HepG2 (cell line): ENCODE measurements at regions not wholly inside any gene's neighbourhood (a gene's known extent, or its start where the extent isn't known, plus 50 kb on each side); places are given as distances from the start of the nearest gene placed in this dataset.

Experiments
- ATAC-seq: fragments of 200-7000 bp; cut with Tn5 transposase; 3 replicates; pipeline ENCODE4 v1.9.1; 2020; ENCODE audit warnings: mild to moderate bottlenecking, moderate library complexity
- BruUV-seq: library from RNA; stranded (reverse); fragments of 400-500 nt; replicated peaks from 2 replicates; lab custom pipeline; 2021; lab: Mats Ljungman, UMichigan
- CTCF ChIA-PET: fragments of 300-600 bp; formaldehyde crosslinking; extraction: SDS; loops from one replicate; lab custom pipeline; 2021; ENCODE audit warnings: low total read pairs, inconsistent platforms, low intra/inter-chr PET ratio; lab: Yijun Ruan, JAX
- POLR2A ChIA-PET: fragments of 350-600 bp; sonication (Branson Sonifier 250); formaldehyde crosslinking; loops from one replicate; lab custom pipeline; 2020; ENCODE audit warnings: antibody characterized with exemption, inconsistent platforms; lab: Yijun Ruan, JAX
- DNase-seq: peaks from one replicate; pipeline ENCODE4 v3.0.0-alpha.2; 2015; ENCODE audit warnings: low spot score
- FAIRE-seq: peaks from 3 replicates; lab custom pipeline; 2011; peaks lifted over from hg19 to GRCh38; lab: Jason Lieb, UNC
- H2AFZ ChIP-seq: one replicate; pipeline ENCODE4 v1.6.1; 2011; ENCODE audit warnings: low read length, inconsistent platforms
- H3K27ac ChIP-seq: fragments of 300-600 bp; 3 replicates; pipeline ENCODE4 v1.8.0; 2011; ENCODE audit warnings: mixed run types, mild to moderate bottlenecking, mixed read lengths, low read length, inconsistent platforms; ENCODE audit not compliant: insufficient read depth; ENCODE audit errors: extremely low read length
- H3K27me3 ChIP-seq, 2 experiments: fragments of 200-600 bp in 1 of 2; 2 replicates in 1 of 2; 3 replicates in 1 of 2; pipeline versions ENCODE4 v1.6.0 to v1.8.0; 2011; ENCODE audit warnings: low read length in 2 of 2, mild to moderate bottlenecking in 2 of 2, moderate library complexity in 2 of 2, inconsistent platforms in 1 of 2; ENCODE audit not compliant: insufficient read depth in 2 of 2, control insufficient read depth in 1 of 2
- H3K36me3 ChIP-seq, 2 experiments: fragments of 200-600 bp in 1 of 2; replicated peaks in 1 of 2; 2 replicates in 1 of 2; 3 replicates in 1 of 2; pipeline versions ENCODE4 v1.5.1 to v1.8.0; 2011; ENCODE audit warnings: low read length in 2 of 2, inconsistent platforms in 1 of 2; ENCODE audit not compliant: insufficient read depth in 2 of 2, control insufficient read depth in 1 of 2
- H3K4me1 ChIP-seq: 2 replicates; pipeline ENCODE4 v1.5.1; 2012; ENCODE audit warnings: low read length, inconsistent platforms; ENCODE audit not compliant: insufficient read depth
- H3K4me2 ChIP-seq: 2 replicates; pipeline ENCODE4 v1.6.0; 2011; ENCODE audit warnings: low read depth, low read length, inconsistent platforms
- H3K4me3 ChIP-seq, 3 experiments: fragments of 200-600 bp in 1 of 3; sonication (generic), shearing (Covaris generic) in 1 of 3; replicated peaks in 1 of 3; 2 replicates each; pipeline ENCODE4 v1.5.1; 2011 to 2016; ENCODE audit warnings: low read length in 3 of 3, inconsistent platforms in 2 of 3, low read depth in 2 of 3, mild to moderate bottlenecking in 2 of 3, control low read depth in 1 of 3, mixed read lengths in 1 of 3; ENCODE audit not compliant: insufficient read depth in 1 of 3
- H3K79me2 ChIP-seq: one replicate; pipeline ENCODE4 v1.6.1; 2011; ENCODE audit warnings: low read length, inconsistent platforms; ENCODE audit not compliant: insufficient read depth
- H3K9ac ChIP-seq: 2 replicates; pipeline ENCODE4 v1.6.0; 2011; ENCODE audit warnings: mild to moderate bottlenecking, low read depth, low read length, inconsistent platforms; ENCODE audit not compliant: insufficient read depth
- H3K9me3 ChIP-seq: 2 replicates; pipeline ENCODE4 v1.5.1; 2012; ENCODE audit warnings: mild to moderate bottlenecking, low read length
- H4K20me1 ChIP-seq: 2 replicates; pipeline ENCODE4 v1.6.0; 2011; ENCODE audit warnings: inconsistent platforms, mild to moderate bottlenecking, low read length, moderate library complexity; ENCODE audit not compliant: insufficient read depth
- HNF4A ChIP-seq: sonication (generic); formaldehyde crosslinking; IDR thresholded peaks from 2 replicates; pipeline ENCODE4 v1.4.0; 2020; ENCODE audit warnings: missing genetic modification reagents
- HOXA5 ChIP-seq: sonication (generic); formaldehyde crosslinking; IDR thresholded peaks from 2 replicates; pipeline ENCODE4 v1.4.0; 2020; ENCODE audit warnings: missing genetic modification reagents
- SALL2 ChIP-seq: sonication (generic); formaldehyde crosslinking; IDR thresholded peaks from 2 replicates; pipeline ENCODE4 v1.8.1; 2023; ENCODE audit warnings: mild to moderate bottlenecking, missing genetic modification reagents, inconsistent platforms
- ZFX ChIP-seq: sonication (generic); formaldehyde crosslinking; IDR thresholded peaks from 2 replicates; pipeline ENCODE4 v1.4.0; 2020; ENCODE audit warnings: mild to moderate bottlenecking, low read depth, missing genetic modification reagents, moderate library complexity
- ZNF629 ChIP-seq: sonication (generic); formaldehyde crosslinking; conservative IDR thresholded peaks from 2 replicates; pipeline ENCODE4 v1.5.0; 2020; ENCODE audit warnings: missing genetic modification reagents
- in situ Hi-C: cut with HindIII; loops from 2 replicates; pipeline ENCODE4 v1.10.0; 2017; ENCODE audit warnings: low pct_unique_long_range_greater_than_20kb; ENCODE audit not compliant: extremely low pct_ligation_motif_present
- intact Hi-C: fragments of 100-400 bp; cut with micrococcal nuclease; formaldehyde crosslinking; loops from one replicate; pipeline ENCODE4 v1.10.0; 2022; ENCODE audit not compliant: unreplicated experiment
- TF ChIP-seq, protein P1 (sequence below): sonication (generic); formaldehyde crosslinking; IDR thresholded peaks from 2 replicates; pipeline ENCODE4 v1.4.0; 2020; ENCODE audit warnings: missing genetic modification reagents
- TF ChIP-seq, protein P2 (sequence below): sonication (generic); formaldehyde crosslinking; IDR thresholded peaks from 2 replicates; pipeline ENCODE4 v1.9.0; 2022; ENCODE audit warnings: low read depth, missing genetic modification reagents
- TF ChIP-seq, protein P3 (sequence below): sonication (generic); formaldehyde crosslinking; conservative IDR thresholded peaks from 2 replicates; pipeline ENCODE4 v1.8.0; 2022; ENCODE audit warnings: mild to moderate bottlenecking, moderate library complexity, missing genetic modification reagents
- TF ChIP-seq, protein P4 (sequence below): sonication (generic); formaldehyde crosslinking; IDR thresholded peaks from 2 replicates; pipeline ENCODE4 v1.4.0; 2020; ENCODE audit warnings: missing genetic modification reagents, borderline replicate concordance
- TF ChIP-seq, protein P5 (sequence below): IDR thresholded peaks from 2 replicates; pipeline ENCODE4 v1.6.1; 2016; ENCODE audit warnings: mild to moderate bottlenecking

DNA sequence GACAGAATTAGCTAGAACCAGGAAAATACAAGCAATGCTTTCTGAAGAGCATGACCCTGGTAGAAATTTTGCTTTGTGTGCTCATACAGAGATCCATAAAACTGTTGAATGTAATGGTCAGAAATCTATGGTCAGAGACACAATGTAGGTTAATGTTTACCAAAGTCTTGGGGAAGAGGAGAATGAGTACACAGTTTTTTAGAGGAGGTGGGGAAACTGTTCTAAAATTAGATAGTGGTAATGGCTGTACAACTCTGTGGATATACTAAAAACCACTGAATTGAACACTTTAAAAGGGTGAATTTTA lies 109.5 kb upstream of the ARHGAP5 start:
- H3K79me2 ChIP-seq: no peaks in the 10 kb centered on the region
- CTCF ChIA-PET: interaction anchor here (1.1 kb wide), 1 partner anchor 41 kb away, joined by 5 read pairs; no protein-coding TSS in a partner anchor
- H3K27me3 ChIP-seq: no peaks in the 10 kb centered on the region
- POLR2A ChIA-PET: interaction anchor here (1.0 kb wide), 1 partner anchor 26 kb away, joined by 4 read pairs; no protein-coding TSS in a partner anchor
- peaks cover 53% of the 10 kb centered on the region for H3K4me1 ChIP-seq
- peak overlapping the region; percentile 18 for H3K9ac ChIP-seq
- H4K20me1 ChIP-seq: no peaks in the 10 kb centered on the region
- peak overlapping the region; percentile 3 for H3K27ac ChIP-seq
- peak overlapping the region; percentile 7 for H2AFZ ChIP-seq
- intact Hi-C loops: loop anchor here (2.0 kb wide), 2 partner anchors 23 to 39 kb away; no protein-coding TSS in a partner anchor
- ATAC-seq (peak; percentile 32), FAIRE-seq (no peak), DNase-seq (peak; percentile 75)
- peak overlapping the region; percentile 65 for H3K4me2 ChIP-seq
- in situ Hi-C loops: no loop called here
- peak overlapping the region in 2 of 3 experiments; percentile 1 to 20; a peak in 2 of 6 replicates for H3K4me3 ChIP-seq
- no peaks in the 10 kb centered on the region for H3K36me3 ChIP-seq
- no TSS peak for BruUV-seq
- peaks cover 12% of the 10 kb centered on the region for H3K9me3 ChIP-seq
- TF ChIP-seq SALL2 (CRISPR knock-in tag): no peak
- TF ChIP-seq HNF4A (CRISPR knock-in tag): 0 out of 2 replicates have a peak, but pooled peaks have one; percentile 9
- TF ChIP-seq, protein P1, sequence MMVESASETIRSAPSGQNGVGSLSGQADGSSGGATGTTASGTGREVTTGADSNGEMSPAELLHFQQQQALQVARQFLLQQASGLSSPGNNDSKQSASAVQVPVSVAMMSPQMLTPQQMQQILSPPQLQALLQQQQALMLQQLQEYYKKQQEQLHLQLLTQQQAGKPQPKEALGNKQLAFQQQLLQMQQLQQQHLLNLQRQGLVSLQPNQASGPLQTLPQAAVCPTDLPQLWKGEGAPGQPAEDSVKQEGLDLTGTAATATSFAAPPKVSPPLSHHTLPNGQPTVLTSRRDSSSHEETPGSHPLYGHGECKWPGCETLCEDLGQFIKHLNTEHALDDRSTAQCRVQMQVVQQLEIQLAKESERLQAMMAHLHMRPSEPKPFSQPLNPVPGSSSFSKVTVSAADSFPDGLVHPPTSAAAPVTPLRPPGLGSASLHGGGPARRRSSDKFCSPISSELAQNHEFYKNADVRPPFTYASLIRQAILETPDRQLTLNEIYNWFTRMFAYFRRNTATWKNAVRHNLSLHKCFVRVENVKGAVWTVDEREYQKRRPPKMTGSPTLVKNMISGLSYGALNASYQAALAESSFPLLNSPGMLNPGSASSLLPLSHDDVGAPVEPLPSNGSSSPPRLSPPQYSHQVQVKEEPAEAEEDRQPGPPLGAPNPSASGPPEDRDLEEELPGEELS (CRISPR knock-in tag): peak; percentile 30; the same call in 1 of the 2 replicates
- TF ChIP-seq, protein P2, sequence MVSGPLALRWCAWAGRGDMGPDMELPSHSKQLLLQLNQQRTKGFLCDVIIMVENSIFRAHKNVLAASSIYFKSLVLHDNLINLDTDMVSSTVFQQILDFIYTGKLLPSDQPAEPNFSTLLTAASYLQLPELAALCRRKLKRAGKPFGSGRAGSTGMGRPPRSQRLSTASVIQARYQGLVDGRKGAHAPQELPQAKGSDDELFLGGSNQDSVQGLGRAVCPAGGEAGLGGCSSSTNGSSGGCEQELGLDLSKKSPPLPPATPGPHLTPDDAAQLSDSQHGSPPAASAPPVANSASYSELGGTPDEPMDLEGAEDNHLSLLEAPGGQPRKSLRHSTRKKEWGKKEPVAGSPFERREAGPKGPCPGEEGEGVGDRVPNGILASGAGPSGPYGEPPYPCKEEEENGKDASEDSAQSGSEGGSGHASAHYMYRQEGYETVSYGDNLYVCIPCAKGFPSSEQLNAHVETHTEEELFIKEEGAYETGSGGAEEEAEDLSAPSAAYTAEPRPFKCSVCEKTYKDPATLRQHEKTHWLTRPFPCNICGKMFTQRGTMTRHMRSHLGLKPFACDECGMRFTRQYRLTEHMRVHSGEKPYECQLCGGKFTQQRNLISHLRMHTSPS (CRISPR knock-in tag): no peak
- TF ChIP-seq, protein P3, sequence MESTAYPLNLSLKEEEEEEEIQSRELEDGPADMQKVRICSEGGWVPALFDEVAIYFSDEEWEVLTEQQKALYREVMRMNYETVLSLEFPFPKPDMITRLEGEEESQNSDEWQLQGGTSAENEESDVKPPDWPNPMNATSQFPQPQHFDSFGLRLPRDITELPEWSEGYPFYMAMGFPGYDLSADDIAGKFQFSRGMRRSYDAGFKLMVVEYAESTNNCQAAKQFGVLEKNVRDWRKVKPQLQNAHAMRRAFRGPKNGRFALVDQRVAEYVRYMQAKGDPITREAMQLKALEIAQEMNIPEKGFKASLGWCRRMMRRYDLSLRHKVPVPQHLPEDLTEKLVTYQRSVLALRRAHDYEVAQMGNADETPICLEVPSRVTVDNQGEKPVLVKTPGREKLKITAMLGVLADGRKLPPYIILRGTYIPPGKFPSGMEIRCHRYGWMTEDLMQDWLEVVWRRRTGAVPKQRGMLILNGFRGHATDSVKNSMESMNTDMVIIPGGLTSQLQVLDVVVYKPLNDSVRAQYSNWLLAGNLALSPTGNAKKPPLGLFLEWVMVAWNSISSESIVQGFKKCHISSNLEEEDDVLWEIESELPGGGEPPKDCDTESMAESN: no peak
- no peak for TF ChIP-seq ZNF629 (CRISPR knock-in tag)
- TF ChIP-seq, protein P4, sequence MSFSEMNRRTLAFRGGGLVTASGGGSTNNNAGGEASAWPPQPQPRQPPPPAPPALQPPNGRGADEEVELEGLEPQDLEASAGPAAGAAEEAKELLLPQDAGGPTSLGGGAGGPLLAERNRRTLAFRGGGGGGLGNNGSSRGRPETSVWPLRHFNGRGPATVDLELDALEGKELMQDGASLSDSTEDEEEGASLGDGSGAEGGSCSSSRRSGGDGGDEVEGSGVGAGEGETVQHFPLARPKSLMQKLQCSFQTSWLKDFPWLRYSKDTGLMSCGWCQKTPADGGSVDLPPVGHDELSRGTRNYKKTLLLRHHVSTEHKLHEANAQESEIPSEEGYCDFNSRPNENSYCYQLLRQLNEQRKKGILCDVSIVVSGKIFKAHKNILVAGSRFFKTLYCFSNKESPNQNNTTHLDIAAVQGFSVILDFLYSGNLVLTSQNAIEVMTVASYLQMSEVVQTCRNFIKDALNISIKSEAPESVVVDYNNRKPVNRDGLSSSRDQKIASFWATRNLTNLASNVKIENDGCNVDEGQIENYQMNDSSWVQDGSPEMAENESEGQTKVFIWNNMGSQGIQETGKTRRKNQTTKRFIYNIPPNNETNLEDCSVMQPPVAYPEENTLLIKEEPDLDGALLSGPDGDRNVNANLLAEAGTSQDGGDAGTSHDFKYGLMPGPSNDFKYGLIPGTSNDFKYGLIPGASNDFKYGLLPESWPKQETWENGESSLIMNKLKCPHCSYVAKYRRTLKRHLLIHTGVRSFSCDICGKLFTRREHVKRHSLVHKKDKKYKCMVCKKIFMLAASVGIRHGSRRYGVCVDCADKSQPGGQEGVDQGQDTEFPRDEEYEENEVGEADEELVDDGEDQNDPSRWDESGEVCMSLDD (CRISPR knock-in tag): no peak
- TF ChIP-seq, protein P5, sequence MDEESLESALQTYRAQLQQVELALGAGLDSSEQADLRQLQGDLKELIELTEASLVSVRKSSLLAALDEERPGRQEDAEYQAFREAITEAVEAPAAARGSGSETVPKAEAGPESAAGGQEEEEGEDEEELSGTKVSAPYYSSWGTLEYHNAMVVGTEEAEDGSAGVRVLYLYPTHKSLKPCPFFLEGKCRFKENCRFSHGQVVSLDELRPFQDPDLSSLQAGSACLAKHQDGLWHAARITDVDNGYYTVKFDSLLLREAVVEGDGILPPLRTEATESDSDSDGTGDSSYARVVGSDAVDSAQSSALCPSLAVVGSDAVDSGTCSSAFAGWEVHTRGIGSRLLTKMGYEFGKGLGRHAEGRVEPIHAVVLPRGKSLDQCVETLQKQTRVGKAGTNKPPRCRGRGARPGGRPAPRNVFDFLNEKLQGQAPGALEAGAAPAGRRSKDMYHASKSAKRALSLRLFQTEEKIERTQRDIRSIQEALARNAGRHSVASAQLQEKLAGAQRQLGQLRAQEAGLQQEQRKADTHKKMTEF (CRISPR knock-in tag): peak; percentile 72; the same call in 1 of the 2 replicates
- no peak for TF ChIP-seq HOXA5
- TF ChIP-seq ZFX (CRISPR knock-in tag): 0 out of 2 replicates have a peak, but pooled peaks have one; percentile 0
